Fibroblast of peridontal ligament (primary cell): ENCODE measurements at regions not wholly inside any gene's neighbourhood (a gene's known extent, or its start where the extent isn't known, plus 50 kb on each side); places are given as distances from the start of the nearest gene placed in this dataset.
A peak's percentile ranks its signal among the peaks of the same experiment; 100 is the strongest.
"Not testable (repeated sequence)": the region's sequence is repeated elsewhere in the genome, so short reads cannot be mapped to it uniquely, and the experiment has no call there.

ENCODE experiments used
- DNase-seq: peaks from one replicate; pipeline ENCODE4 v3.0.0-alpha.2; 2010; ENCODE audit errors: extremely low read depth

DNA sequence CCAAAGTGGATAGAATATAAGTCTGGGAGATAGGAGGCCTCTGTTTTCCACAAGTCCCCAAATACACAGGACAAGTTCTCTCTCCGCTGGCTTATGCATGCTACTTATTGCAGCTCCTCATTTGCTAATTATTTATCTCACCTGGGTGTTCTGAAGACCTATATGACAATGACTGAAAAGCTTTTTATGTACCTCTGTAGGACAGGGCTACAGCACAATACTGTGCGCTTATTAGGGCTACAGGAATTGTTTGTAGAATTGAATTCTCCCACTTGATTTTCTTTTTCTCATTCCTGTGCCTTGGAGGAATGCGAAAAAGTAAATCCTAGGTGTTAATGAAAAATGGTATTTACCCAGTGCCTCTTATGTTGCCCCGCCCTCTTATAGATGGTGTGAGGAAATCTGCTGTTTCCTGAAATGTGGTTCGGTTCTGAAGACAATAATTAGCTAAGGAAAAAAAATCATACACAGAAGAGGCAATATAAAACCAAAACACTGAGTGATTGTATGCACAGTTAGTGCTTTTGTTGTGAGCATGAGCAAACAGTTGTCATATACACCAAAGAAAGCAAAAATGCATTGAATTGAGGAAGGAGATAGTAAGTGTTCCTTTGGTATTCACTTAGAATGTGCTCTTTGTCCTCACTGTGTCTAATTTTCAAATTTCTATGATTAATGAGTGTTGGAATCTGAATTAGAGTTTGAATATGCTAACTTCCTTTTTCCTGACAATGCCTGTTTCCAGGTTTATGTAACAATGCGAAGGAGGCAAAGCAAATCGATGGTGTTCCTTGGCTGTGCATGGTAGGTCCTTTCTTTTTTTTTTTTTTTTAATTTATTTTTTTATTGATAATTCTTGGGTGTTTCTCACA is 78.7 kb upstream of the PNPT1 start:
- no peak for DNase-seq

GRCh38 chr2:55771612-55772011 is 78.0 kb upstream of the PNPT1 start:
- DNase-seq: peak; percentile 79

- no peak for DNase-seq
Measured at GRCh38 chr2:55768991-55769390, 75.3 kb upstream of the PNPT1 start.

DNA sequence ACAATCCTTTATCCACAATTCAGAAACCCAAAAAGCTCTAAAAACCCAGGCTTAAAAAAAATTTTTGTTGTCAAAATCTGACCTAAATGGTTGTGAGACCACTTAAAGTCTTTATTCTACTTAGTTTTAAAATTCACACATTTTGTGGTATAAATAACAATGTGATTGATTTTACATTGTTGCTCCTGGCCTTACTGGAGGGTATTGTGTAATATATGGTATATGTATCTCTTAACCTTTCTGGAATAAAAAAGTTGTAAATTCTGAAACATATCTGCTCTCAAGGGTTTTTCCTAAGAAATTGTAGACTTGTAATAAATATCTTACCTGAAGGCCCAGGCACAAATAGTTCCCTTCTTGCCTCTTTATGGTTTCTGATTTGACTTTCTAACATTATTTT is 73.3 kb upstream of the PNPT1 start:
- DNase-seq: no peak

DNA sequence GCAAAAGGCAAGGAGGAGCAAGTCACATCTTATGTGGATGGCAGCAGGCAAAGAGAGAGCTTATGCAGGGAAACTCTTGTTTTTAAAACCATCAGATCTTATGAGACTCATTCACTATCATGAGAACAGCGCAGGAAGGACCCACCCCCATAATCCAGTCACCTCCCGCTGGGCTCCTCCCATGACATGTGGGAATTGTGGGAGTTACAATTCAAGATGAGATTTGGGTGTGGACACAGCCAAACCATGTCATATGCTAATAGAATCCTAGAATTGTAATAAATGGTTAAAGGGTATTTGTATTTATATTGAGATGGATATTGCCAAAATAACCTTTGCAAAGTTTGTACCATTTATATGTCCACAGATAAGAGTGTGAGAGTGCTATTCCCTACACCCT is 72.1 kb upstream of the PNPT1 start:
- DNase-seq: not testable (repeated sequence)

DNA sequence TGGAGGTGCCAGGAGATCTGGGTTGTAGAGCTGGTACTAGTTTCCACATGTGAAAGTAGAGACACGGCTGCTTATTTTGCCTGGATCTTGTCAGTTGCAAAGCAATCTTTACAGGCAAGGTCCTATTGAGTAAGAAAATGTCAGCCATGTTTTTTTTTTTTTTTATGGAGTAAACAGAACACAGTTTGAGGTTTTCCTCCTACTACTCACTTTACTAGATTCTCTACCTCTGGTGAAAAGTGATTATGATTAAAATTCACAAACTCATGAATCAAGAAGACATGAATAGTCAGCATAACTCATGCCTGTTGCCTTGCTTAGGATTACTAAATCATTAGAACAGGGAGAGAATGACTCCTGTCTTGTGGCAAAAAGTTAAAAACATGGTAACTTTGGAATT is 70.1 kb upstream of the PNPT1 start:
- DNase-seq: no peak

- DNase-seq: peak; percentile 38
Measured at GRCh38 chr2:55761526-55761925, 67.9 kb upstream of the PNPT1 start.

GRCh38 chr2:55761024-55761423 is 67.4 kb upstream of the PNPT1 start:
- DNase-seq: peak; percentile 60

GRCh38 chr2:55760125-55760524 is 66.5 kb upstream of the PNPT1 start:
- DNase-seq: no peak

GRCh38 chr2:55759271-55759921 is 65.8 kb upstream of the PNPT1 start:
- DNase-seq: no peak

DNA sequence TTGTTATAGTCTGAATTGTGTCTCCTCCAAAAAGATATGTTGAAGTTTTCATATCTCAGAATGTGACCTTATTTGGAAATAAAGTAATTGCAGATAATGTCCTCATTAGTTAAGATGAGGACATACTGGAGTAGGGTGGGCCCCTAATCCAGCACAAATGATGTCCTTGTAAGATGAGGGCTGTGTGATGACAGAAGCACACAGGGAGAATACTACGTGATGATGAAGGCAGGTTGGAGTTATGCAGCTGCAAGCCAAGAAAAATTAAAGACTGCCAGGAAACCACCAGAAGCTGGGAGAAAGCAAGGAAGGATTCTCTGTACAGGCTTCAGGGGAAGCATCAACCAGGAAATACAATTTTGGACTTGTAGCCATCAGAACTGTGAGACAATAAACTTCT is 58.3 kb upstream of the PNPT1 start:
- no peak for DNase-seq

- peak; percentile 56 for DNase-seq
Measured at GRCh38 chr2:55743583-55743982, 49.9 kb upstream of the PNPT1 start.
